Caco-2 (cell line): ENCODE measurements at regions not wholly inside any gene's neighbourhood (a gene's known extent, or its start where the extent isn't known, plus 50 kb on each side); places are given as distances from the start of the nearest gene placed in this dataset.

Experiments used
- BruUV-seq: library from RNA; stranded (reverse); fragments of 400-500 nt; replicated peaks from 2 replicates; lab custom pipeline; 2021; lab: Mats Ljungman, UMichigan
- CTCF ChIA-PET: fragments of 300-600 bp; sonication (Branson Sonifier 250); formaldehyde crosslinking; loops from one replicate; lab custom pipeline; 2022; ENCODE audit warnings: antibody characterized with exemption; lab: Charles Lee
- POLR2A ChIA-PET: fragments of 300-600 bp; sonication (Branson Sonifier 250); formaldehyde crosslinking; loops from one replicate; lab custom pipeline; 2022; ENCODE audit warnings: antibody characterized with exemption; lab: Charles Lee
- DNase-seq, 2 experiments: peaks; one replicate each; pipeline versions ENCODE4 v3.0.0 to v3.0.0-alpha.2; 2020 to 2022
- H3K27me3 ChIP-seq: replicated peaks from 2 replicates; pipeline ENCODE4 v1.6.0; 2011; ENCODE audit warnings: low read length; ENCODE audit not compliant: control insufficient read depth, insufficient read depth
- H3K36me3 ChIP-seq: 2 replicates; pipeline ENCODE4 v1.5.1; 2011; ENCODE audit warnings: low read length; ENCODE audit not compliant: control insufficient read depth, insufficient read depth
- H3K4me1 ChIP-seq: fragments of 250-450 bp; sonication (Bioruptor Pico); 2 replicates; pipeline ENCODE4 v1.5.1; 2020; ENCODE audit warnings: mild to moderate bottlenecking
- H3K4me3 ChIP-seq: 2 replicates; pipeline ENCODE4 v1.5.1; 2011; ENCODE audit warnings: low read depth, mild to moderate bottlenecking, control low read depth, low read length
- H3K9me3 ChIP-seq: fragments of 250-450 bp; sonication (Bioruptor Pico); 2 replicates; pipeline ENCODE4 v1.5.1; 2020; ENCODE audit warnings: mild to moderate bottlenecking, moderate library complexity
- H3K27ac Mint-ChIP-seq: one replicate; pipeline ENCODE4 v1.8.0; 2022; ENCODE audit warnings: mixed read lengths; ENCODE audit not compliant: unreplicated experiment
- H3K27me3 Mint-ChIP-seq: one replicate; pipeline ENCODE4 v1.8.0; 2022; ENCODE audit warnings: mixed read lengths; ENCODE audit not compliant: insufficient read depth, unreplicated experiment
- H3K36me3 Mint-ChIP-seq: one replicate; pipeline ENCODE4 v1.8.0; 2022; ENCODE audit warnings: mild to moderate bottlenecking, mixed read lengths; ENCODE audit not compliant: insufficient read depth, unreplicated experiment
- H3K4me1 Mint-ChIP-seq: one replicate; pipeline ENCODE4 v1.8.0; 2022; ENCODE audit warnings: low read depth, mixed read lengths; ENCODE audit not compliant: unreplicated experiment
- H3K4me3 Mint-ChIP-seq: one replicate; pipeline ENCODE4 v1.8.0; 2022; ENCODE audit warnings: mild to moderate bottlenecking, moderate library complexity, mixed read lengths; ENCODE audit not compliant: unreplicated experiment
- H3K9me3 Mint-ChIP-seq: one replicate; pipeline ENCODE4 v1.8.0; 2022; ENCODE audit warnings: mixed read lengths; ENCODE audit not compliant: unreplicated experiment
- CTCF ChIP-seq, 2 experiments: fragments of 200-600 bp in 1 of 2; IDR thresholded peaks; 1 replicate in 1 of 2; 2 replicates in 1 of 2; pipeline versions ENCODE4 v1.5.1 to v1.8.0; 2011 to 2022; ENCODE audit warnings: antibody characterized with exemption in 1 of 2, control low read depth in 1 of 2, inconsistent platforms in 1 of 2, low read depth in 1 of 2, low read length in 1 of 2, mild to moderate bottlenecking in 1 of 2, moderate library complexity in 1 of 2; ENCODE audit not compliant: insufficient read depth in 1 of 2, severe bottlenecking in 1 of 2, unreplicated experiment in 1 of 2
- intact Hi-C: fragments of 100-400 bp; cut with micrococcal nuclease; formaldehyde crosslinking; loops from one replicate; pipeline ENCODE4 v1.10.0; 2022; ENCODE audit not compliant: unreplicated experiment

- H3K4me1 ChIP-seq, result no peaks in the 10 kb centered on the region
- no TSS peak for BruUV-seq
- no peaks in the 10 kb centered on the region for H3K27me3 ChIP-seq
- H3K36me3 ChIP-seq, result no peaks in the 10 kb centered on the region
- peaks cover 28% of the 10 kb centered on the region for H3K27me3 Mint-ChIP-seq
- H3K9me3 ChIP-seq, result no peaks in the 10 kb centered on the region; the same call in 1 of the 2 replicates
- H3K4me3 Mint-ChIP-seq, result no peak overlapping the region
- intact Hi-C loops, result loop anchor here (1.0 kb wide), 2 partner anchors 216 to 221 kb away; no protein-coding TSS in a partner anchor
- no peaks in the 10 kb centered on the region for H3K4me1 Mint-ChIP-seq
- CTCF ChIA-PET, result interaction anchor here (0.6 to 1.9 kb wide), 6 partner anchors 22 to 224 kb away, joined by 3 to 24 read pairs (median 3); no protein-coding TSS in a partner anchor
- H3K36me3 Mint-ChIP-seq, result no peaks in the 10 kb centered on the region
- peak; percentile 74 to 85 for TF ChIP-seq CTCF (IDR thresholded peaks at IDR 0.05; ENCODE audit: insufficient read depth in 1 of 2, low read depth in 1 of 2, low read length in 1 of 2, severe bottlenecking in 1 of 2, unreplicated experiment in 1 of 2)
- POLR2A ChIA-PET, result no interaction called here
- peak; percentile 68 to 72 for DNase-seq
- peaks cover 13% of the 10 kb centered on the region for H3K9me3 Mint-ChIP-seq
- H3K27ac Mint-ChIP-seq, result no peak overlapping the region
- no peak overlapping the region for H3K4me3 ChIP-seq
These were observed 61.5 kb downstream of the TBXT start for GRCh38 chr6:166106076-166106686.

- ChIA-PET POLR2A (no interaction called here), CTCF (interaction anchor here (0.6 to 1.9 kb wide), 7 partner anchors 23 to 223 kb away, joined by 3 to 24 read pairs (median 3); no protein-coding TSS in a partner anchor)
- TF ChIP-seq CTCF (IDR thresholded peaks at IDR 0.05; ENCODE audit: insufficient read depth in 1 of 2, low read depth in 1 of 2, low read length in 1 of 2, severe bottlenecking in 1 of 2, unreplicated experiment in 1 of 2), result no peak
- Mint-ChIP-seq H3K4me1 (no peaks in the 10 kb centered on the region), H3K27me3 (peaks cover 26% of the 10 kb centered on the region), H3K27ac (no peak overlapping the region), H3K9me3 (peaks cover 13% of the 10 kb centered on the region), H3K36me3 (no peaks in the 10 kb centered on the region), H3K4me3 (no peak overlapping the region)
- Histone ChIP-seq H3K27me3 (no peaks in the 10 kb centered on the region), H3K9me3 (no peaks in the 10 kb centered on the region; the same call in 1 of the 2 replicates), H3K4me3 (no peak overlapping the region), H3K4me1 (no peaks in the 10 kb centered on the region), H3K36me3 (no peaks in the 10 kb centered on the region)
- intact Hi-C loops, result loop anchor here (1.0 kb wide), 2 partner anchors 215 to 220 kb away; no protein-coding TSS in a partner anchor
- BruUV-seq, result no TSS peak
- DNase-seq, result no peak
These were observed 62.1 kb downstream of the TBXT start for GRCh38 chr6:166105341-166106075.

- H3K4me1 ChIP-seq, result no peaks in the 10 kb centered on the region
- peaks cover 13% of the 10 kb centered on the region for H3K9me3 Mint-ChIP-seq
- no peaks in the 10 kb centered on the region for H3K36me3 ChIP-seq
- H3K9me3 ChIP-seq, result no peaks in the 10 kb centered on the region; the same call in 1 of the 2 replicates
- POLR2A ChIA-PET, result no interaction called here
- H3K27ac Mint-ChIP-seq, result no peak overlapping the region
- H3K27me3 Mint-ChIP-seq, result peaks cover 20% of the 10 kb centered on the region
- no peaks in the 10 kb centered on the region for H3K4me1 Mint-ChIP-seq
- H3K36me3 Mint-ChIP-seq, result no peaks in the 10 kb centered on the region
- no TSS peak for BruUV-seq
- no peaks in the 10 kb centered on the region for H3K27me3 ChIP-seq
- no peak for DNase-seq
- TF ChIP-seq CTCF (IDR thresholded peaks at IDR 0.05; ENCODE audit: insufficient read depth in 1 of 2, low read depth in 1 of 2, low read length in 1 of 2, severe bottlenecking in 1 of 2, unreplicated experiment in 1 of 2), result no peak
- CTCF ChIA-PET, result interaction anchor here (1.4 to 1.5 kb wide), 2 partner anchors 213 to 220 kb away, joined by 4 to 5 read pairs; no protein-coding TSS in a partner anchor
- intact Hi-C loops, result no loop called here
- H3K4me3 ChIP-seq, result no peak overlapping the region
- H3K4me3 Mint-ChIP-seq, result no peak overlapping the region
These were observed 62.8 kb downstream of the TBXT start for GRCh38 chr6:166104872-166105271.
